CD4-positive, alpha-beta T cell treated with Interleukin-12 subunit alpha and Interleukin-12 subunit beta, for 1 hour (primary cell): ENCODE measurements at regions not wholly inside any gene's neighbourhood (a gene's known extent, or its start where the extent isn't known, plus 50 kb on each side); places are given as distances from the start of the nearest gene placed in this dataset.

Experiments used
- DNase-seq: peaks from one replicate; pipeline ENCODE4 v3.0.0-alpha.2; 2020

GRCh38 chr9:119043996-119044395, 325.2 kb downstream of the BRINP1 start:
- no peak for DNase-seq

DNA sequence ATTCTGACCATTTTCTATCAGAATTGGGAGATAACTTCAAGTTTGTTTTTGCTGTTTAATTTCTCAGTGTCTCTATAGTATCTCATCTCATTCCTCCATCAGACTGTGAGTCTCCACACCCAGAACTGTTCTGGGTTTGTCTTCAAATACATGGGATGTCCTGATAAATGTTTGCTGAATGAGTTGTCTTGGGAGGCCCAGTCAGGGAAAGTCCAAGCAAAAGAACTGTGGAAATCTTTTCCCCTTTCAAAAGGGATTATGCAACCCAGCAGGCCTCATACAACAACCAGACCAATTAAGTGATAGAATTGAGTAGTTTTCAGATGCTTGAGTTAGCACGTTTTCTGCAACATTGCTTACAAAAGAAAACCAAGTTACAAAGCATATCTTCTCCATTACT, 324.4 kb downstream of the BRINP1 start:
- no peak for DNase-seq

DNA sequence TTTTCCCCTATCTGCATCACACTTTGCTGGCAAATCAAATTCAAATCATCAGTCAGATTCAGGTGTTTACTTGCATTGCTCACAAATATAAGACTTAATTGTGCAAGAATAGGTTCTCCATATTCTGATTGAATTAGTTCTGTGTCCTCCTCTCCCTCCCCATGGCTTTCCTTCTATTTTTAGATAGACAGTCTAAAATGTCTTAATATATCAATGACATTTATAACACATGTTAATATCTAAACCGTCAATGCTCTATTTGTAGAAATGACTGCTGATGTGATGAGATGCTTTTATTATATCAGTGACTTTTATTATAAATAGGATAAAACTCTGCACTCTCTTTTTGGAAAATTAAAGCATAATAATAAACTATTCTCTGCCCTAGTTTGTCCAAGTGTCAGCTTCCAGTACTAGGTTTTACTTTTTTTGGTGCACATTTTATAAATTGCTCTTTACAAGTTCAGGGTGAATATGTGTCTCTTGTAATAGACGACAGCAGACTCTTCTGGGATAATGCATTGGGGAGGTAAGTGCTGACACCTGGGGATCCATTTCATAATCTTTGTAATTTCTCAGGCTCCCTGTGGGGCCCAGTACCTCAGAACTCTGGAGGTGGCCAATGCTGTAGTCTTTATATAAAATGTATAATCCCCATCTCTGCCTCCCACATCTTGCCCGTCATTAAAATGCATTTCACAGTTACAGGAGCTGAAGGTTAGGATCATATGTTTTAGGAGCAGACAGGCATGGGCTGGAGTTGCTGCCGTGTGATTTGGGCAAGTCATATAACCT, 321.5 kb downstream of the BRINP1 start:
- DNase-seq: no peak

DNA sequence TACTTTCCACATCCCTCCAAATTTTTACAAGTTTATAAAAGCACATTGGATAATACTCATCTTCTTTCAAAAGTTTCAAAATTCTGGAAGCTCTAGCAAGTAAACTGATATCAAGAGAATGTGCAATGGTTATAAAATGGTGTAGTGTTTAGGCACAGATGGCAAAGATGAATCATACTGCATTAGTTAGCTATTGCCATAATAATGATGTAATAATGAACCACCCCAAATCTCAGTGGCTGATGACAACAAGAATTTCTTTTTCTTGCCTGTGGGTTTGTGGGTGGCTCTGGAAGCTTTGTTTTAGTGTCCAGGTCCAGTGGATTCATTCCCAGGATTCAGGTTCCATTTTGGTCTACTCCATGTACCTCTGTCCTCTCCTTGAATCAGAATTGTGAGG, 319.0 kb downstream of the BRINP1 start:
- DNase-seq: no peak

GRCh38 chr9:119052339-119053030, 316.8 kb downstream of the BRINP1 start:
- no peak for DNase-seq

- DNase-seq: no peak
These were observed 316.2 kb downstream of the BRINP1 start for GRCh38 chr9:119053070-119053469.

- DNase-seq: no peak
These were observed 308.4 kb downstream of the BRINP1 start for GRCh38 chr9:119060629-119061385.

- DNase-seq: no peak
These were observed 297.6 kb downstream of the BRINP1 start for GRCh38 chr9:119071636-119072035.

DNA sequence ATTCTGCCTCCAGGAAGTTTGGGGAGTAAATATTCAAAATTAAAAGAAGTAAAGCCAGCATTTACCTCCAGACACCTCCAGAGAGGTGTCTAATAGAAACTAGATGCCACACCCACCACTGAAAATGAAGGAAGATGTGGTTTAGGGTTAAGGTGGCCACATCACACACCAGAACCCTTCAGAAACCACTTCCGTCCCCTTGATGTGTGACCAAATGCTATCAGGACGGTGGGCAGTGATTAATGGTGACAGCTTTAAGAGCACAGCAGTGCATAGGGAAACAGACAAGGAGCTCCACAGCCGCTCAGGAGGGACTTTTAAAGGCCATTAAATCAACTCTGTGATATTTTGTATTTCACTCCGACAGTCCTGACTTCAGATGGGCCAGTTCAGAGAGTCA, 295.2 kb downstream of the BRINP1 start:
- no peak for DNase-seq

- DNase-seq: no peak
These were observed 291.2 kb downstream of the BRINP1 start for GRCh38 chr9:119078015-119078414.

DNA sequence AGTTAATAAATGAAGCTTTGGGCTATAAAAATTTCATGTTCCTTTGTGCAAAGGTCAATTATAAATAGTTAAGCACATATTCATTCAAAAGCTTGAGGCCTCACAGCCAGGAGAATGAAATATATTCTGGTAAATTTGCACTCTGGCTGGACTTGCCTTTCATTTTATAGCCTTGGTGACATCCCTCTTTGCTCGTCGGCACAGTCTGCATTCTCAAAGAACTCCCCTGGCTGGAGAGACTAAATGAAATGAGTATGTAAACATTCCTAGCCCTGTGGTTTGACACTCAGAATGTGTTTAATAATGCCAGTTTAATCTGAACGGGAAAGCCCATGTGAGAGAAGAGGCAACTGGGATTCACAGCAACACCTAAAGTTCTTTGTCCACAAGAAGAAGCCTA, 285.6 kb downstream of the BRINP1 start:
- no peak for DNase-seq

DNA sequence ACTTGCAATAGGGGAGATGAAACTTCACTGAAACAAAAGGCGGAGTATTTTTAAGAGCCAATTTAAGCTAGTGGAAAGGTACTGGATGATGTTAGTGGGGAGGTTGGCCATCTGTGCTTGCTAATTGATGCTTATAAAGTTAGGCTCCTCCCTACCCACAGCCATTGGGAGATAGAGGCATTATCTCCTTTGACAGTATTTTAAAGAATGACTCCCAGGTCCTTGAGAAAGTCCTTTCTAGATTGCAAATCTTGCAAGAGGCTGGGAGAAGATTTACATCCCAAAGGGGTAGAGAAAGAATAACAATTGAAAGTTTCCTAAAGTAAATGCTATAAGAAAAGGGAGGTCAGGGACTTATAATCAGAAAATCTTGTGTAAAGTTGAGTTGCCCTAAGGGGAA, 282.6 kb downstream of the BRINP1 start:
- no peak for DNase-seq

- no peak for DNase-seq
These were observed 281.2 kb downstream of the BRINP1 start for GRCh38 chr9:119088002-119088547.

DNA sequence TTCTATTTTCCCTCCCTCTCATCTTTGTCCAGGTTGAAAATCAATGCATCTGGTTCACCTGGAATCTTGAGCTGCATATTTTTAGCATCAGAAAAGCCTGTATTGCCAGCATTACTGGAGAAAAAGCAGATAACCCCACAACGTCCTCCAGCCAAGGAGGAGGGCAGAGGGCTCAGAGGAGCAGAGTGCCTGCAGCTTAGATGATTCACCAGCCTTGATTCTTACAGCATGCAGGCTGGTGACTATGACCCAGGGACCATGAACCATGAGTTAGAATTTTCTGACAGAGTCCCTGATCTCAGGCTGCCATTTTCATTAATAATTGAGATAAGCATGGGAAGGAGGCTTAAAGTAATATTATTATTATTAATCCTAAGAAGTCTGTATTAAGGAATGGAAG, 278.2 kb downstream of the BRINP1 start:
- DNase-seq: no peak

DNA sequence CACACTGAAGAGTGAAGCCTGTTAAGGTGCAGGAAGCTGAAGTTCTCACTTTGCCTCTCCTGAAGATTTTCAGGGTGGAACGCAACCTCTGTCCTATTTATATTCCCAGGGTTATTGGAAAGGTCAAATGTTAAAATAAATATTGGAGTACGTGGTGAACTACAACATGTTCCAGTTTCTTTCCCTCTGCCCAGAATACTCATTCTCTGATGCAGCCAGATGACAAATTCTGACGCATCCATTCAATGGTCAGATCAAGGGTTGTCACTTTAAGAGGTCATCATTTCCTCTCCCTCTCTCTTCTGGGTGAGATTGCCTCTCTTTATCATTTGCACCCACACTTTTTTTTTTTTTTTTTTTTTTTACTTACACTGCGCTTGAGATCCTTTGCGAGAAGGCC, 277.1 kb downstream of the BRINP1 start:
- DNase-seq: no peak

GRCh38 chr9:119094086-119094485, 275.1 kb downstream of the BRINP1 start:
- no peak for DNase-seq

GRCh38 chr9:119095072-119095471, 274.2 kb downstream of the BRINP1 start:
- no peak for DNase-seq

- no peak for DNase-seq
These were observed 268.2 kb downstream of the BRINP1 start for GRCh38 chr9:119101048-119101447.

GRCh38 chr9:119114681-119115080, 254.6 kb downstream of the BRINP1 start:
- DNase-seq: no peak
